ENCODE measurements at regions not wholly inside any gene's neighbourhood (a gene's known extent, or its start where the extent isn't known, plus 50 kb on each side); places are given as distances from the start of the nearest gene placed in this dataset.
"Not testable (repeated sequence)": the region's sequence is repeated elsewhere in the genome, so short reads cannot be mapped to it uniquely, and the experiment has no call there.

- no peak for DNase-seq (ENCODE audit: low spot score)
These were observed 265.4 kb downstream of the MIAT start for GRCh38 chr22:26922806-26923205.

- DNase-seq (ENCODE audit: low spot score), result no peak
These were observed 266.1 kb downstream of the MIAT start for GRCh38 chr22:26923531-26923930.

DNA sequence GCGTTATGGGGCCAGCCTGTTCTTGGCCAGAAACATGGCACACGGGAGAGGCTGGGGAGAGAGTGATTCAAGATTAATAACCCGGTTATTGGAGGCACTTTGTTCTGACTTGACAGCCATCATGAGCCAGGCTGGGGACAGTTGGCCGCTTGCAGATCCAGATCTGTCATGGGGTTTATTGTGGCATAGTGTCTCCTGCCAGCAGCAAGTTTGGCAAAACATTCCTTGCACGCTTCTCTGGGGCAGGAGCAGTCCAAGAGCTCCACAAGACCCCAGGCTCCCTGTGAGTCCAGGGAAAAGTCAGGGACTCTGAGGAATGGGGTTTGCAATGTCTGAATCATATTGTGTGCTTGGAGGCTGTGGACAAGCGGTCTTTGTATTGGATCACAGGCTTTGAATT, 270.4 kb downstream of the MIAT start:
- DNase-seq (ENCODE audit: low spot score), result no peak

DNA sequence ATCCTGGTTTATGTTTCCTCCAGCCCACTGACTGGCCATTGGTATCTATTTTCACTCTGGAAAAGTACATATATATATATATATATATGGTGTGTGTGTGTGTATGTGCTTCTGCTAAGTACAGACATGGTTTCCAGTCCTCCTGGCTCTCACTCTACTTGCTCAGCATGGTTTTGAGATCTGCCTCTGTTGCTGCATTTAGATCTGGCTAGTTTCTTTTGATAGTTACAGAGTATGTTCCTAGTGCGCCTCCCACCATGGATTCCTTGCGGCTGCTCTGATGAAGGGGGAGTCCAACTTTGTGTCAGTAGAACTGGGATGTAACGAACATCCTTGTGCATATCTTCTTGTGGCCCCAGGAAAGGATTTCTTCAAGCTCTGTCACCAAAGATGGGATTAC, 274.1 kb downstream of the MIAT start:
- DNase-seq (ENCODE audit: low spot score), result no peak

DNA sequence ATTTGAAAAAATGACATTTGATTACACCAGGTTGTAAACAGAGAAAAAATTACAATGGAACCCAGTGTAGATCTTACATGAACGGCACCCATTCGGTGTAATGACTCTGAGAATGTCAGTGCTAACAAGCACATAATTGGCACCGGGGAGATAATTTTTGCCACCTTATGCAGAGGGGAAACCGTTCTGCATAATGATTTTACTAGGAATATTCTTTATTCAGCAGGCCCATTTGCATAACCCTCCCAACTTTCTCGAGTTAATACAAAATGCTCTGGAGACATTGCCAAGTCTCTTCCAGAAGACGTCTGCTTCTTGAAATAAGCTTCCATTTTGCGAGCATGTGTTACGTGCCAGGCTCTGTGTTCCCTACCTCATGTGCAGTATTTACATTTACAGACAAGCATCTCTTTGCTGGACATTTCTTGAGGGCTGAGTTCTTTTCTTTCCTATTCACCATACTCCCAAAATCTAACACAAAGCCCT, 275.8 kb downstream of the MIAT start:
- DNase-seq (ENCODE audit: low spot score), result no peak

DNA sequence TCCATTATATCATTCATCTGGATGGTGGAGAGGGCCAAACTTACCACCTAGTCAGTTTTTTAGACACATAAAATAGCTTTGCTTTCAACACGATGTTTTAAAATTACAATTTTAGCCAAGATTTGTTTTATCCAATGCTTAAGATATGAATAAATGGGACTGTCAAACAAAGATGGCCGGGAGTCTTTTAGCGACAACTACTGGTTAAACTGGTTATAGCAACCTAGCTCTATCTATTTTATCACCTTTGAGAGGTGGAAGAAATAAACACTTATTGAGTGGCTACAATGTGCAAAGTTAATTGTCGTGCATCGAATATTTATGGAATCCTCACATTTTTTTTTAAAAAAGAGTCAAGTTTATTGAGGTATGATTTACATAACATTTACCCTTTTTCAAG, 279.8 kb downstream of the MIAT start:
- no peak for DNase-seq (ENCODE audit: low spot score)

DNA sequence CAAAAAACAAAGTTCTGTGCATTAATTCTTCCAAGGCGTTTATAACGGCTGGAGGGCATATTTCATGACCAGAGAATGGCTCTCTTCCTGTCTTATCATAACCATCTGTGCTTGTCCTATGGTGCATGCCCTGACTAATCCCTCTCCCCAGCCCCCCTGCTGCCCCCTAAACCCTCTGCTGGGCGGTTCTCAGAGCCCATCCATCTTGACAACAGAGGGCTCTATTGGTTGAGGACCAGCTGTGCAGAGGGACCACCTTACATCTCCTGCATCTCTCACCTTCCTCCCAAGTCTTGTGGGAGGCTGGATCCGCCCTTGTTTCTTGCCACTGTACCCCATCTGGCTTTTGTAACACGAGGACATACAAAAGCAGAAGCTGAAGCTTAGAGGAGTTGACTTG, 282.1 kb downstream of the MIAT start:
- no peak for DNase-seq (ENCODE audit: low spot score)

- DNase-seq (ENCODE audit: low spot score), result no peak
These were observed 284.7 kb downstream of the MIAT start for GRCh38 chr22:26941896-26942636.

DNA sequence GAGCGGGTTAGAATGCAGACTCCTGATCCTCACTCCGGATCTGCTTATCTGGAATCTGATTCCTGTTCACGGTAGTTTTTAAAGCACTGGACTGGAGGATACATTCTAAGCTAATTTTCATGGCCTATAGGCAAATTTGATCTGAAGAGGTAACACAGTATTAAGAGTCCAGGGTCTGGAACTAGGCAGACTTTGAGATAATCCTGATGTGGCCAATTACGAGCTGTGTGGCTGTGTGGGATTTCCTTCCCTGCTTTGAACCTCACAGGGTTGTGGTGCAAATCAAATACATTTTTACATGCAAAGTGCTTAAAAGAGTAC, 285.2 kb downstream of the MIAT start:
- DNase-seq (ENCODE audit: low spot score), result no peak

GRCh38 chr22:26945565-26945964, 288.2 kb downstream of the MIAT start:
- DNase-seq (ENCODE audit: low spot score), result no peak

DNA sequence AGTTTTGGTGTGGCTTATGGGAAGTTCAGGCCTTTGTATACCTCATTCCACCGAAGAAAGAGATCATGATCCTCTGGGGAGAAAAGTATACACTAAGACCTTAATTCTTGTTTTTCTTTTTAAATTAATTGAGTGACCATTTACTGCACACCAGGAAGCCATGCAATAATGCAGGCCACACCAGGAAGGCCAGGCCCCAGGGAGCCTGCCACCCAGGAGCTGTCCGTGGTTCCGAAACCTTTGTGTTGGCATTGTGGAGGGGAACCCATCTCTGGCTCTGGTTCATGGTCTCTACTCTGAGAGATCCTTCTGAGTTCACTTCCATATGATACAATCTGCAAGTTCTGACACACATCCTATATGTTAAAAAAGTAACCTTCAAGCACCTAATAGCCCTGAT, 291.8 kb downstream of the MIAT start:
- DNase-seq (ENCODE audit: low spot score), result no peak

GRCh38 chr22:26951139-26951538, 293.8 kb downstream of the MIAT start:
- DNase-seq (ENCODE audit: low spot score), result not testable (repeated sequence)

- no peak for DNase-seq (ENCODE audit: low spot score)
These were observed 294.6 kb downstream of the MIAT start for GRCh38 chr22:26952004-26952403.

DNA sequence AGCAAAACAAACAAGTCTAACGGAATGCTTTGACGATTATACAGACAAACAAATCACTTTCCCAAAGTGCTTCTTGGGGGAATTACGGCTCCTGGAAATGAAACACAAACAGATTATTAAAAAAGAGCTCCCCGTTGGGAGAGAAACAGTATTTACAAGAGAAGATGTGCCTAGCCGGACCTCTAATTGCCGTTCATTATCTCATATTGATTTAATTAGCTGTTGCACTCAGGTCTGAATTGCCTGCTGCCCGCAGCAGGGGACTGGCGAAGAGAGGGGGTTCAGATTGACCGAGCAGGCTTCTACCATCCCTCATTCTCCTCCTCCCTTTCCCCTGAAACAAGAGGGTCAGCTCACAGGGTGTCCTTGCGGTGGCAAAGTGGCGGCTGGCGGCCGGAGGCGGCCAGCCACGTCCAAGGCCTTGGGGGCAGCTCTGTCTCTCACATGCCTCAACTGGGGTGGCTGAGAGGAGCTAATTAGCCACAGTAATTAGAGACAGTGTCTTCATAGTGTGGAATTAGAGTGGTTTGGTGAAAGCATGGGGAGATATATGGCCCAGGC, 295.1 kb downstream of the MIAT start:
- no peak for DNase-seq (ENCODE audit: low spot score)

DNA sequence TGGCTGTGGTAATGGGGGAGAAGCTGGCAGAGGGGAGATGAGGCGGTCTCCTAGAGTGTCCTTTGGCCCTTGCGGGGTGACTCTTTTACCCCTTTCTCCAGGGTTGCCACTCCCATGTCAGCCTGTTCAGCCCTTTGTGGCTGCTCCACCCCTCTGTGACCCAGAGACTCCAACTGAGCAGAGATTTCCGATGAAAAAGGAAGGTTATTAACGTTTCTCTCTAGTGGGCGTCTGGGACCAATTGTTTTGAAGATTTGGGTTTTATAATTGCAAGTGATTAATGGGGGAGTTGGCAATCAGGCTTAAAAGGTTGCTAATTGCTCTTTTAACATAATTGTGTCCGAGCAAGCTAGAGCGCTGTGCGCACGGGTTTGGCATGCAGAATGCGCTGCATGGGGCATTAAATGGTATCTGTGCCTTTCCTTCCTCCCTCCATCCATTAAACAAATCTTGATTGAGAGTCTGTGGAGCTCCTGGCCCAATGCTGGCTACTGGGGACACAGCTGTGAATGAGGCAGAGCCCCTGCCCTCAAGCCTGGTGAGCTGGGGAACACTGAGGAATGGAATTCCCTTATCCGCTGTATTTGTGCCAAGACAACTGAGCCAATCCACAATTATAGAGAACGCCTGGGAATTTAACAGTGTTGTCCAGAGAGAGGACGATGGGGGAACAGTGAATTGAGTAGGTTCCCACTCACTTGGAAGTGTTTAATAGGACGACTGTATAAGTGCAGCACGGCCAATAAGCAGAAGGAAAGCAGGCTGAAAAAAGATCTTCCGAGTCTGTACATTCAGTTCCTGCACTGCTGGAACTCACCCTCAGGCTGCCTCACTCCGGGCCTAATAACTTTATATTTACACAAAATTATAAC, 295.9 kb downstream of the MIAT start:
- DNase-seq (ENCODE audit: low spot score), result no peak

DNA sequence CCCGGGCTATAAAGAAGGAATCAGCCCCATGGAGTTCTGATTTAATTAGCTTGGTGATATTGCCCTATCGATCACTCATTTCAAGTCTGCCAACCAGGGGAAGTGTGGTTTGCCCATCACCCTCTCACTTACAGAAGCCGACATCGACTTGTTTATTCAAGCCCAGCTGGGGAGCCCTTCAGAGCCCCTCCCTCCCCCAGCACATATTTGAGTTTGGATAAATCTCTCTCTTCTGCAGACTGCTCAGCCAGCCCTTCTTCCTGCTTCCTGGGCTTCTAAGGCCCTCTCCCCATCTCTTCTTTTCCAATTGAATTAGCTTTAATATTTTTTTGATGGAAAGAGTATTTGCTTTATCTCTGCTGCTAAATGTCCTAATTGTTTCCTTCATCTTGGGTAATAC, 299.0 kb downstream of the MIAT start:
- DNase-seq (ENCODE audit: low spot score), result no peak

DNA sequence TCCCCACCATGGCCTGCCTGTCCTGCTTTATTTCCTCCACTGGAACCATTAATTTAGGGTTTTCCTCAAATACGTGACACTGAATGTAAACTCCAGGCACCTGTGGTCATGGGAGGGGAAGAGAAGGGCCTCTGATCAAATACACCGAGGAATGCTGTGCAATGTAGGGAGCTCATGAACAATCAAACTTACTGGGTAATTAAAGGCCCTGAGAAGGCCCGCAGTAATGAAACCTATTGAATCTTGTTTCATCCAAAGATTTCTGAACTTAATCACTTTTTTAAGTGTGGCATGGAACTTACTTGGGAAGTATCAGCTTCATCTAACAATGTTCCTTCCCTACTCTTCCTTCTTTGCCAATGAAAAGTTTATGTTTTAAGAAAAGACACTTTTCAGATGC, 299.8 kb downstream of the MIAT start:
- no peak for DNase-seq (ENCODE audit: low spot score)

- no peak for DNase-seq (ENCODE audit: low spot score)
These were observed 300.5 kb downstream of the MIAT start for GRCh38 chr22:26957897-26958296.

DNA sequence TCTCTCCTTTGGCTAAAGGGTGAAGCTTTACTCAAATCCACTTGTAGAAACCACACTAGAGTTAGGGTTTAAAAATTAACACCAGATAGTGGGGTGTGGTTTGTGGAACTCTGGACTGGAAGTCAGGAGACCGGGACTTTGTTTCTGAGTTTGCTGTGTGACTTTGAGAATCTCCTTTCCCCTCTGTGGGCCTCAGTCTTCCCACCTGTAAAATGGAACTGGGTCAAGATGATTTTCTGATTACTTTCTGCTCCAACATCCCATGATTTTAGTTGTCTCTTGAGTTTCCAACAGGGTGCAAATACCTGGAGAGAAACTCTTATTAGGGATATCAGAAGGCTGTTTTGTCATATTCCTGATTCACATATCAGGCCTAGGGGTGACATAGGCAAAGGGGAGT, 301.0 kb downstream of the MIAT start:
- DNase-seq (ENCODE audit: low spot score), result no peak

- no peak for DNase-seq (ENCODE audit: low spot score)
These were observed 307.3 kb downstream of the MIAT start for GRCh38 chr22:26964642-26965041.

DNA sequence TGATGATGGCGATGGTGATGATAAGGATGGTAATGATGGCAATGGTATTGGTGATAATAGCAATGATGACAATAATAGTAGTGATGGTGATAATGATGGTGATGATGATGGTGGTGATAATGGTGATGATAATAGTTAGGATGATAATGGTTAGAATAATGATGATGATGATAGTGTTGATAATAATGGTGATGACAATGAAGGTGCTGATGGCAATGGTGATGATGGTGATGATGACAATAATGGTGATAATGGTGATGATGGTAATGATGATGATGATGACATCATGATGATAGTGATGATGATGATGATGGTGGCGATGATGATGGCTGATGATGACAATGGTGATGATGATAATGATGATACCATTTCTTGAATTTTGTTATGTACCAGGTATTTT, 309.9 kb downstream of the MIAT start:
- no peak for DNase-seq (ENCODE audit: low spot score)

DNA sequence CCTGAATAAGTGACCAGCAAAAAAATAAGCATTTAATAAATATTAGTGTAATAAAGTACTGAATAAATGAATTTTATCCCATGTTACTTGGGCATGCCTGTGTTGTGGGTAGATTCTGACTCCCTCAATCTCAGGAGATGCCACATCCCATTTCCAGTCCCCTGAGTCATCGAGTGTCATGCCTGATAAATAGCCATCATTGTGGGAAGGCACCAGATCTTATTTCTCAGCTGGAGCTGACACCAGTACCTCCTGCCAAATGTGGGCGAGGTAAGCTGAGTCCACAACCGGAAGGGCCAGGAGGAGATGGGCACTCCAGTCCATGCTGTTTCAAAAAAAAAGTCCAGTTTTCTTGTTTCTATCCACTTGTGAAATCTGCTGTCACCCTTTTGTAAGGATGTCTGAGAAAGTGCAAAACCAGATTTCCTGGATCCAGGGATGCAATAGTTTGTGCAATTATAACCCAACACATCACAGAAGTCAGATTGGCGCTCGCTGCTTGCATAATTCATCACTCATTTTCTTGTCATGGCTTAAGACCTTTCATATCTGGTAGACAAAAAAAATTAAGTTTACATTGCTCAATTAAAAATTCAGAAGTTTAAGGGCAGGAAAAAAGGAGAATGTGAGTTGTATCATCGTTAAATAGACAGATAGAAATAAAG, 311.6 kb downstream of the MIAT start:
- no peak for DNase-seq (ENCODE audit: low spot score)

Measured in activated CD4-positive, alpha-beta T cell treated with anti-CD3 and anti-CD28 coated beads, Interleukin-2, Interleukin-4, amounts not matched to agents 100 ng/mL and 50 ng/mL, durations not matched to agents 16 hours and 8 hours (primary cell).